Gastroesophageal sphincter (tissue), 3 donors: ENCODE measurements at regions not wholly inside any gene's neighbourhood (a gene's known extent, or its start where the extent isn't known, plus 50 kb on each side); places are given as distances from the start of the nearest gene placed in this dataset.

ENCODE experiments used
- CTCF ChIP-seq, 4 experiments: fragments of 200-600 bp in 2 of 4; fragments of 450-650 bp in 2 of 4; sonication (generic) in 1 of 4; IDR thresholded peaks; one replicate each; pipeline ENCODE4 v1.5.1; 2017 to 2019; ENCODE audit warnings: antibody characterized with exemption in 4 of 4, mild to moderate bottlenecking in 2 of 4, moderate library complexity in 2 of 4
- POLR2A ChIP-seq, 2 donors: fragments of 450-650 bp; IDR thresholded peaks; one replicate each; pipeline ENCODE4 v1.6.1; 2017; ENCODE audit warnings: antibody characterized with exemption in 2 of 2, mild to moderate bottlenecking in 2 of 2, moderate library complexity in 1 of 2

- TF ChIP-seq POLR2A (IDR thresholded peaks at IDR 0.05) (no peak), CTCF (IDR thresholded peaks at IDR 0.05) (no peak)
Measured at GRCh38 chr5:141789330-141789729, 88.9 kb downstream of the PCDH1 start.
